K562 (cell line): ENCODE measurements at regions not wholly inside any gene's neighbourhood (a gene's known extent, or its start where the extent isn't known, plus 50 kb on each side); places are given as distances from the start of the nearest gene placed in this dataset.
"Not testable (repeated sequence)": the region's sequence is repeated elsewhere in the genome, so short reads cannot be mapped to it uniquely, and the experiment has no call there.

ENCODE experiments used
- ATAC-seq: fragments of 200-7000 bp; cut with Tn5 transposase; 3 replicates; pipeline ENCODE4 v1.9.1; 2020; ENCODE audit warnings: moderate library complexity
- BruUV-seq: library from RNA; stranded (reverse); fragments of 400-500 nt; replicated peaks from 2 replicates; lab custom pipeline; 2021; lab: Mats Ljungman, UMichigan
- CTCF ChIA-PET: fragments of 300-600 bp; formaldehyde crosslinking; extraction: SDS; loops from one replicate; lab custom pipeline; 2021; ENCODE audit warnings: low intra/inter-chr PET ratio; lab: Yijun Ruan, JAX
- POLR2A ChIA-PET: fragments of 300-600, 350-650 bp; sonication (Branson Sonifier 250); formaldehyde crosslinking; extraction: SDS; loops from one replicate; lab custom pipeline; 2021; ENCODE audit warnings: antibody characterized with exemption, inconsistent platforms; lab: Yijun Ruan, JAX
- DNase-seq, 4 experiments: peaks; one replicate each; pipeline versions ENCODE4 v3.0.0 to v3.0.0-alpha.2; 2011 to 2018; ENCODE audit warnings: low spot score in 3 of 4, mixed read lengths in 3 of 4; ENCODE audit errors: extremely low read depth in 1 of 4
- FAIRE-seq: peaks from 2 replicates; lab custom pipeline; 2011; peaks lifted over from hg19 to GRCh38; lab: Jason Lieb, UNC
- H2AFZ ChIP-seq: 2 replicates; pipeline ENCODE4 v1.6.0; 2011; ENCODE audit warnings: low read depth, low read length, control low read depth, inconsistent platforms
- H3K27ac ChIP-seq: fragments of 200-600 bp; 3 replicates; pipeline ENCODE4 v1.8.0; 2011; ENCODE audit warnings: low read depth, mild to moderate bottlenecking, control low read depth, inconsistent platforms, low read length, moderate library complexity, mixed read lengths; ENCODE audit errors: extremely low read depth
- H3K27me3 ChIP-seq, 2 experiments: fragments of 300-600 bp in 1 of 2; 2 replicates in 1 of 2; 3 replicates in 1 of 2; pipeline versions ENCODE4 v1.6.0 to v1.8.0; 2011; ENCODE audit warnings: inconsistent platforms in 2 of 2, low read length in 2 of 2, mild to moderate bottlenecking in 1 of 2, mixed read lengths in 1 of 2, moderate library complexity in 1 of 2; ENCODE audit not compliant: control insufficient read depth in 2 of 2, insufficient read depth in 2 of 2
- H3K36me3 ChIP-seq: fragments of 300-600 bp; 3 replicates; pipeline ENCODE4 v1.8.0; 2011; ENCODE audit warnings: mild to moderate bottlenecking, low read length, inconsistent platforms; ENCODE audit not compliant: control insufficient read depth, insufficient read depth
- H3K4me1 ChIP-seq, 2 experiments: fragments of 200-600 bp in 1 of 2; replicated peaks in 1 of 2; 2 replicates in 1 of 2; 3 replicates in 1 of 2; pipeline versions ENCODE4 v1.5.1 to v1.8.0; 2011; ENCODE audit warnings: inconsistent platforms in 2 of 2, low read length in 2 of 2, mild to moderate bottlenecking in 1 of 2, mixed read lengths in 1 of 2, moderate library complexity in 1 of 2; ENCODE audit not compliant: control insufficient read depth in 2 of 2, insufficient read depth in 2 of 2
- H3K4me2 ChIP-seq: 2 replicates; pipeline ENCODE4 v1.6.1; 2011; ENCODE audit warnings: low read length, control low read depth, inconsistent platforms, mixed read lengths; ENCODE audit not compliant: insufficient read depth
- H3K4me3 ChIP-seq: fragments of 200-600 bp; sonication (generic), shearing (Covaris generic); 2 replicates; pipeline ENCODE4 v1.5.1; 2016; ENCODE audit warnings: control low read depth, inconsistent platforms
- H3K79me2 ChIP-seq: fragments of 200-600 bp; 3 replicates; pipeline ENCODE4 v1.8.0; 2011; ENCODE audit warnings: low read length, inconsistent platforms; ENCODE audit not compliant: control insufficient read depth, insufficient read depth
- H3K9ac ChIP-seq, 2 experiments: 2 replicates each; pipeline versions ENCODE4 v1.6.0 to v1.6.1; 2011; ENCODE audit warnings: low read depth in 2 of 2, low read length in 2 of 2, control low read depth in 1 of 2, inconsistent platforms in 1 of 2, mild to moderate bottlenecking in 1 of 2, mixed read lengths in 1 of 2; ENCODE audit not compliant: insufficient read depth in 1 of 2
- H3K9me1 ChIP-seq: one replicate; pipeline ENCODE4 v1.6.0; 2011; ENCODE audit warnings: inconsistent platforms, mild to moderate bottlenecking, low read length, moderate library complexity; ENCODE audit not compliant: control insufficient read depth, insufficient read depth
- H3K9me3 ChIP-seq: replicated peaks from 2 replicates; pipeline ENCODE4 v1.5.1; 2011; ENCODE audit warnings: low read depth, low read length, inconsistent platforms; ENCODE audit not compliant: control insufficient read depth, insufficient read depth
- H4K20me1 ChIP-seq: replicated peaks from 2 replicates; pipeline ENCODE4 v1.6.1; 2011; ENCODE audit warnings: low read length, inconsistent platforms, mixed read lengths; ENCODE audit not compliant: control insufficient read depth, insufficient read depth
- WGBS: fragments of 100-300 bp; shearing (Covaris generic); methylation state at CpG from one replicate; pipeline ENCODE4 v1.1.6; 2016; ENCODE audit warnings: low coverage, mixed read lengths; ENCODE audit not compliant: insufficient coverage; ENCODE audit errors: missing lambda C conversion rate; 5-methylcytosine and 5-hydroxymethylcytosine counted together
- in situ Hi-C: fragments of 300-500 bp; cut with MboI; formaldehyde crosslinking; loops from 4 replicates; pipeline ENCODE4 v1.15.0; 2018; ENCODE audit warnings: inconsistent platforms, mixed read lengths
- intact Hi-C: fragments of 100-400 bp; cut with micrococcal nuclease; formaldehyde crosslinking; loops from 2 replicates; pipeline ENCODE4 v1.14.2; 2022

DNA sequence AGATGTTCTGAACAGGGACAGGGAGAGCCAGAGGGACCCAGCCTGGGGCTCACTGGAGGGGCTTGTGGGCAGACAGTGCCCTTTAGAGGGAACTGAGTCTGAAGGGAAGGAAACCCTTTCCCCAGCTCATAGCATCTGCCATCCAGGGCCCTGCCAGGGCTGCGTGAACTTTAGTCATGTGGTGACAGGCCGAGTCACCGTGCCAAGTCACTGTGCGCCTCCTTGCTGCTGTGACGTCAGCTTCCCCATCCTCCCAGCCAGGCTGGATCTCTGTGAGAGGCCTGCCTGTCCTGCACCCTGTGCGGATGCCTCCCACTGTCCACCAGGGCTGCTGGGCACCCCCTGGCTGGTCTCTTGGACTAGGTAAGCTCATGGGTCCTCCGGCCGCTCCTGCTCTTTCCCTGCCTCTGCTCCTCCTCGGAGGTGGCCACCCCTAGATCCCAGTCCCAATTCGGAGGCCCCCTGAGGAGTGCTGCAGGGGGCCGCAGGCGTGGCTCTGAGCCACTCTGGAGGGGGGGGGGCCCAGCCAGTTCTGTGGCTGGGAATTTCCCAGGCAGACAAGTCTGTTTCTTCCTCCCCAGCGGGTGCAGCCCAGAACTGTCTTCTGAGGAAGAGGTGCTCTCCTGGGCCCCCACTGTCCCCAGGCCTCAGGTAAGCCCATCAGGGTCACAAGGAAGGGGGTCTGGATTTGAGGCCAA, 3080.9 kb downstream of the RPIA start:
- H3K4me3 ChIP-seq, H3K9me3 ChIP-seq, H3K79me2 ChIP-seq, H2AFZ ChIP-seq, H3K4me1 ChIP-seq, H3K27ac ChIP-seq, DNase-seq, BruUV-seq, H3K27me3 ChIP-seq, H3K9me1 ChIP-seq, H4K20me1 ChIP-seq, H3K4me2 ChIP-seq, CTCF ChIA-PET, intact Hi-C loops, H3K9ac ChIP-seq, in situ Hi-C loops, FAIRE-seq, POLR2A ChIA-PET, H3K36me3 ChIP-seq: not testable (repeated sequence)
- WGBS = 7% methylated on average over 4 of the region's 13 CpGs
- ATAC-seq = peak; percentile 48; the same call in 2 of the 3 replicates

DNA sequence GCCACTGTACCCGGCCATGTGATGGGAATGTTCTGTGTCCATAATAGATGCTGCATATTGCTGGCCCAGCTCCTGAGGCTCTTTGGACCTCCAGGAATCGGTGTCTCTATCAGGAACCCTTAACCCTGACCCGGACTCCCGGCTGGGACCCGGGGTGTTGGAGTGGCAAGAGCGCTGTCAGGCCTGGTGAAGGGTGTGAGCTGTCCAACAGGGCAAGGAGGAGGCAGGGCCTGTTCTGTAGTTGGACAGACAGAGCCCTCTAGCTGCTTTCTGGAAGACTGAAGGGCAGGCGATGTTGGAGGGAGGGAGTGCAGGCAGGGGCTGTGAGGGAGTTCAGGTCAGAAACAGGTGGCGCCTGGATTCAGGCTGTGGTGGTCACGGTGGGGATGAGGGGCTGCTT, 3082.3 kb downstream of the RPIA start:
- POLR2A ChIA-PET, CTCF ChIA-PET, FAIRE-seq, BruUV-seq, H3K4me1 ChIP-seq, in situ Hi-C loops, H3K27ac ChIP-seq, H3K27me3 ChIP-seq, H3K4me3 ChIP-seq, H4K20me1 ChIP-seq, H3K79me2 ChIP-seq, intact Hi-C loops, H2AFZ ChIP-seq, ATAC-seq, H3K9me3 ChIP-seq, H3K9ac ChIP-seq, H3K9me1 ChIP-seq, H3K36me3 ChIP-seq, H3K4me2 ChIP-seq, DNase-seq: not testable (repeated sequence)
- 0% methylated on average over 1 of the region's 9 CpGs for WGBS

DNA sequence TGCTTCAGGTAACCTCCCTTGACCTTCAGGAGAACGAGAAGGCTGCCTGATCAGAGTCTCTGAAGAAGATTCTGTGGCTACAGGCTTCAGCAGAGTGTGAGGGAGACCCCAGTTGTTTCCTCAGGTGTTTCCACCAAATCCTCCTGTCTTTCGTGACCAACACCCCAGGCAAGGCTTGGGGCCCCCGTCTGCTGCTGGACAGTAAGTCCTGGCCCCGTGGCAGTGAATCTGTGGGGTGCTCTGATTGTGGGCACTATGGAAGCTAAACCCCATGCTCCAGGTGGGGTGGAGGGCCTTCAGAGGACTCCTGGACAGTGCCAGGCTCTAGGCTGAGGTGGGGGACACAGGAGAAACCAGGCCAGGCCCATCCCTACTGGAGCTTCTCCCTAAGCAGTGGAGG, 3083.7 kb downstream of the RPIA start:
- not testable (repeated sequence) for BruUV-seq

DNA sequence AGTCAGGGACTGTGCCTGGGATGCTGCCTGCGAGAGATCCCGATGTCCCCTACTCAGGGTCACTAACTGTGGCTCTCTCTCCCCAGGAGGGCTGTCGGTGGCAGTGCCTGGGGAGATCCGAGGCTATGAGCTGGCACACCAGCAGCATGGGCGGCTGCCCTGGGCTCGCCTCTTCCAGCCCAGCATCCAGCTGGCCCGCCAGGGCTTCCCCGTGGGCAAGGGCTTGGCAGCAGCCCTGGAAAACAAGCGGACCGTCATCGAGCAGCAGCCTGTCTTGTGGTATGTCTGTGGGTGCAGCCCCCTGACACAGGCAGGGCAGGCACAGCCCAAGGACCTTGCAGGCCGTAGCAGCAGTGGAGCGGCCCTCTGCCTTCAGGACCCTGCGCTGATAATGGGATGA, 3088.9 kb downstream of the RPIA start:
- DNase-seq, POLR2A ChIA-PET, H3K27ac ChIP-seq, H3K4me1 ChIP-seq, H3K4me2 ChIP-seq, BruUV-seq, H3K27me3 ChIP-seq, in situ Hi-C loops, FAIRE-seq, H3K9ac ChIP-seq, H4K20me1 ChIP-seq, H3K9me3 ChIP-seq, H3K79me2 ChIP-seq, H3K4me3 ChIP-seq, H2AFZ ChIP-seq, H3K36me3 ChIP-seq, ATAC-seq, H3K9me1 ChIP-seq, intact Hi-C loops, CTCF ChIA-PET: not testable (repeated sequence)
- 0% methylated on average over 6 of the region's 14 CpGs for WGBS

More for the DNA sequence above, 3083.7 kb downstream of the RPIA start:
- in situ Hi-C loops, FAIRE-seq, H3K9me3 ChIP-seq, H3K27me3 ChIP-seq, DNase-seq, H2AFZ ChIP-seq, H3K9ac ChIP-seq, H3K4me2 ChIP-seq, ATAC-seq, H3K36me3 ChIP-seq, H3K79me2 ChIP-seq, H4K20me1 ChIP-seq, intact Hi-C loops, H3K4me3 ChIP-seq, CTCF ChIA-PET, H3K4me1 ChIP-seq, POLR2A ChIA-PET, H3K27ac ChIP-seq, H3K9me1 ChIP-seq: not testable (repeated sequence)
- 1% methylated on average over 4 of the region's 4 CpGs for WGBS
